ENCODE measurements at regions not wholly inside any gene's neighbourhood (a gene's known extent, or its start where the extent isn't known, plus 50 kb on each side); places are given as distances from the start of the nearest gene placed in this dataset.

DNA sequence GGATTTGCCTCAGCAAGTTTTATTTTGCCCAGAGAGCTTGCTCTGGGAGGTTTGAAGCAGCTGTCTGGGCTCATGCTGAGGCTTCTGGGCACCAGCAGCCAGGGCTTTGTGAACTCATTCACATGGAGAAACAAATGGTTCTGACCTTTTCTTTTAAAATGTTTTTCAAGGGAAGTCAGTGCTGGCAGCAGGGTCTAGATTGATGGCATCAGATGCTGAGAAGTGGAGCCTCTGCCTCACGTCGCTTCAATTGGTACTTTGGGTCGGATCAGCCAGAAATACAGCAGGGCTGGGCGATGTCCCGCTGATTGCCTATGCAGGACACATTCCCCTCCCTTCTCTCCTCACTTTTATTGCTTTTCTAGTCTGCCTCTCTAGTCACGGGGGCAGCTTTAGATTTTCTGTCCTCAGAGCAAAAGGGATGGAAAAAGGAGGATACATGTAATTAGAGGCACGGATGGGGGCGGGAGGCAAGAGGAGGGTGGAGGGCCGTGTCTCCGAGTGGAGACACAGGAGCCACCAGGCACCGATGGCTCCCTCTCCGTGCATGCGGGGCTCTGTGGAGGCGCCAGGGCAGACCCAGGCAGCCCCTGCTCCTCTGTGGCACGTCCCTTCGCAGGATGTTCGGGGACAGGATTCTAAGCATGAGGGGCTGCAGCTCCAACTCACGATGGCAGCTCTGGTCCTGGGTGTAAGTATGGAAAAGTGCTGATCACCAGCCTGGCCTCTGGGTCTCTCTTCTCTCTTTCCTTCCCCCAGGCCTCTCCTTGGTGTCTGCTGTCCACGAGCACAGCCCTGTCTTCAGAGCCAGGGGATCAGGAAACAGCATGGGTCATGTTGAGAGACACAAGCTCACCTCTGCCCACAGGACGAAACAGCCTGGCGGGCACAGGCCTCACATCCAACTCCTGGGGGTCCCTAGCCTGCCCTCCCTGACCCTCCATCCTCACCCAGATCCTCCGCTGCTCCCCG, 116.1 kb downstream of the FAM43A start:
- no peak for DNase-seq (ENCODE audit: low read depth)
- H3K4me3 ChIP-seq (ENCODE audit: low read length): no peak overlapping the region
- TF ChIP-seq, protein P1, sequence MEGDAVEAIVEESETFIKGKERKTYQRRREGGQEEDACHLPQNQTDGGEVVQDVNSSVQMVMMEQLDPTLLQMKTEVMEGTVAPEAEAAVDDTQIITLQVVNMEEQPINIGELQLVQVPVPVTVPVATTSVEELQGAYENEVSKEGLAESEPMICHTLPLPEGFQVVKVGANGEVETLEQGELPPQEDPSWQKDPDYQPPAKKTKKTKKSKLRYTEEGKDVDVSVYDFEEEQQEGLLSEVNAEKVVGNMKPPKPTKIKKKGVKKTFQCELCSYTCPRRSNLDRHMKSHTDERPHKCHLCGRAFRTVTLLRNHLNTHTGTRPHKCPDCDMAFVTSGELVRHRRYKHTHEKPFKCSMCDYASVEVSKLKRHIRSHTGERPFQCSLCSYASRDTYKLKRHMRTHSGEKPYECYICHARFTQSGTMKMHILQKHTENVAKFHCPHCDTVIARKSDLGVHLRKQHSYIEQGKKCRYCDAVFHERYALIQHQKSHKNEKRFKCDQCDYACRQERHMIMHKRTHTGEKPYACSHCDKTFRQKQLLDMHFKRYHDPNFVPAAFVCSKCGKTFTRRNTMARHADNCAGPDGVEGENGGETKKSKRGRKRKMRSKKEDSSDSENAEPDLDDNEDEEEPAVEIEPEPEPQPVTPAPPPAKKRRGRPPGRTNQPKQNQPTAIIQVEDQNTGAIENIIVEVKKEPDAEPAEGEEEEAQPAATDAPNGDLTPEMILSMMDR (conservative IDR thresholded peaks at IDR 0.05; ENCODE audit: low read length): no peak

DNA sequence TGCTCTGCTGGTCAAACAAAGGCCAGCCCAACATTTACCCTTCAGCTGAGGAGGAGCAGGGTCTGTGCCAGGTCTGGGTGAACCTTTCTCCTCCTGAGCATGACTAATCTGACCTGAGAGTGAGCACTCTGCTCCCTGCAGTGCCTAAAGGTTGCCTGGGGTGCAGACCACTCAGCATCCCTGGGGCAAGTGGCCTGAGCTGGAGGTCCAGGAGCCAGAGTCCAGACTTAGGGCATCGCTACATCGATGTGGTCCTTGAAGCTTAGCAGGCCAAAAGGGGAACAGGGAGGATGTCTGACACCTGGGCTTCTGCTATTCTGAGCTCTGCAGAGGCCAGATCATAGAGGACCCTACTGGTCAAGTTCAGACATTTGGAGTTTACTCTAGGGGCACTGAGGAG, 119.1 kb downstream of the FAM43A start:
- H3K4me3 ChIP-seq (ENCODE audit: low read length): no peak overlapping the region
- DNase-seq (ENCODE audit: low read depth): no peak
- TF ChIP-seq, protein P1 (conservative IDR thresholded peaks at IDR 0.05; ENCODE audit: low read length): no peak

DNA sequence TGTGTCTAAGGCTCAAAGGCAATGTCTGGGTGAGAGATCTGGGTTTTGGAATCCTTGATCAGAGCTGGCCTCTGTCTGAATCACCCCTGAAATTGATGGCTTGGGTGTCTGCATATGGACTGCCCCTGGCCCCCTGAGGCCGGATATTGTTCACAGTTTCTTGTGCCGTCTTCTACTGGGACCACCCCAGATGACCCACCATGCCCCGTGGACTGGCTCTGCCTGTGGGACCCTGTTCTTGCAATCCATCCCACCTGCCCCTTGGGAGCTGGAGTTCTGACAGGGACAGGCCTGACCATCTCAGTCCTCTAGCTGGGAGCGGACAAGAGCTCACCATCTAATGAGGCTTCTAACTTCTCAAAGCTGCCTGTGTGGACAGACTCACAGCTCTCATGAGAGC, 119.9 kb downstream of the FAM43A start:
- TF ChIP-seq, protein P1 (conservative IDR thresholded peaks at IDR 0.05; ENCODE audit: low read length): no peak
- H3K4me3 ChIP-seq (ENCODE audit: low read length): no peak overlapping the region
- no peak for DNase-seq (ENCODE audit: low read depth)

DNA sequence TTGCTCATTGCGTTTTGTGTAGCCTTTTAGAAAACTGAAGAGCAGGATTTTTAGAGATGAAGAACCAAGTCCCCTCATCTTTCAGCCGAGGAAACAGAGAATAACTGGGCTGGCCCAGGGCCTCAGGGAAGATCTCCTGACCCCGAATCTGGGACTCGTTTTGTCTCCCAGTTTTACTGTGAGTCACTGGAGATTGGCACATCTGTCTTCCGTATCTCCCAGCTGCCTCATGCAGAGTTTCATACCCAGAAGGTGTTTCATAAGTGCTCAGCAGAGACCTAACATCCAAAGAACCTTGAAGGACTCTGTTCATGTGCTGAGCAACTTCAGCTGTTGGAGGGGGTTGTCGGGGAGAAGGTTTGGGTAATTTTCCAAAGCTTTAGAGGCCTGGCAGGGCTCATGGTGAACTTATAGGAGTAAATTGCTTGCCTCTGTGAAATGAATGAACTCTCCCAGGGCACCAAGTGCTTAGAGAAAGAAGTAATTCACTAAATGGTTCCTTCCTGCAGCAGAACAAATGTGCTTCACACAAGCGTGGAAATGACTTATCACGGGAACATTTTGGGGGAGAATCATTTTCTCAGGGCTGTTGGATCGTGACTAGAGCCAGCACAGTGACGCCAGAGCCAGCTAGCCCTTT, 121.4 kb downstream of the FAM43A start:
- peak; percentile 67 for DNase-seq (ENCODE audit: low read depth)
- no peak overlapping the region for H3K4me3 ChIP-seq (ENCODE audit: low read length)
- TF ChIP-seq, protein P1 (conservative IDR thresholded peaks at IDR 0.05; ENCODE audit: low read length): no peak

DNA sequence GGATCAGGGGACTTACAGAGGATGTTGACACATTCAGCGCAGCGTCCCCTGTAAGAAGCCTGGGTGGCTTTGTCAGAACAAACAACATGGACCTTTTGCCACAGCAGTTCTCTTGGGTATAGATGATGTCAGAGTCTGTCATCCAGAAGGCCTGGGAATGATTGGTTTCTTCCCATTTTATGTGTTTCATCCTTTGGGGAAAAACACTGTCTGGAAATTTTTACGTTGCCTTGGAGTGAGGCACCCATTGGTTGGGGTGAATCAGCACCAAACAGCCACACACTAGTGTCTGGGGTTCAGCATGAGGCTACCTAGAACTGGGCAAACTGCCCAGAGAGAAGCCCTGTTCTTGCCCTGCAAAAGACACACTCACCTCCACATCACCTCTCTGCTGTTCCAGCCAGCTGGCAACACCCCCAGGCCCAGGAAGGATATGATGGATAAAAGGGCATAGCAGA, 123.0 kb downstream of the FAM43A start:
- DNase-seq (ENCODE audit: low read depth): peak; percentile 18
- H3K4me3 ChIP-seq (ENCODE audit: low read length): no peak overlapping the region
- TF ChIP-seq, protein P1 (conservative IDR thresholded peaks at IDR 0.05; ENCODE audit: low read length): no peak

DNA sequence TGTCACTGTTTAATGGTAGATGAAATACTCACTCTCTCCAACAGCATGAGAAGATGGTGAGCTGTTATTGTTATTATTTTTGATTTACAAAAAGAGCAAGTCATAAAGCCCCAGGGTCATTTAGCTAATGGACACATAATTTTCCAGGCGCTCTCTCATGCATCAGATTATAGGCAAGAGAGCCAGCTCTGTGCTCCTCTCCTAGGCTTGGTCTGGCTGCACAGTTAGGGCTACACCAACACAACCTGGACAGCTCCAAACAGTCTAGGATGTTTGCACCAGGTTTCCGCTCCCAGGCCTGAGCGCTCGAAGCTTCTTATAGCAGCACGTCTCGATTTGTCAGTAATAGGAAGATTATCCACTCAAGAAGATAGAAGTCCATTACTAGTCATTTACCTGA, 123.7 kb downstream of the FAM43A start:
- no peak overlapping the region for H3K4me3 ChIP-seq (ENCODE audit: low read length)
- TF ChIP-seq, protein P1 (conservative IDR thresholded peaks at IDR 0.05; ENCODE audit: low read length): no peak
- no peak for DNase-seq (ENCODE audit: low read depth)
